Right lobe of liver (tissue), 4 donors: ENCODE measurements at regions not wholly inside any gene's neighbourhood (a gene's known extent, or its start where the extent isn't known, plus 50 kb on each side); places are given as distances from the start of the nearest gene placed in this dataset.

Experiments
- CTCF ChIP-seq, 4 donors: fragments of 200-600 bp in 3 of 4; fragments of 450-650 bp in 1 of 4; IDR thresholded peaks; one replicate each; pipeline versions ENCODE4 v1.5.1 to v1.8.0; 2016 to 2022; ENCODE audit warnings: antibody characterized with exemption in 4 of 4, mild to moderate bottlenecking in 2 of 4
- POLR2A ChIP-seq: fragments of 450-650 bp; IDR thresholded peaks from one replicate; pipeline ENCODE4 v1.6.1; 2017; ENCODE audit warnings: antibody characterized with exemption, mild to moderate bottlenecking
- donor health status: DM: no; HTN: no; CAD: no.
- donor health status: DM: no; HTN: no; CAD: no.
- donor health status: DM: no; HTN: yes; CAD: no.

GRCh38 chr12:107470645-107471044, 215.0 kb upstream of the PWP1 start:
- no peak for TF ChIP-seq CTCF (IDR thresholded peaks at IDR 0.05)
- TF ChIP-seq POLR2A, result no peak
